Testis (tissue), 2 donors: ENCODE measurements at regions not wholly inside any gene's neighbourhood (a gene's known extent, or its start where the extent isn't known, plus 50 kb on each side); places are given as distances from the start of the nearest gene placed in this dataset.

Experiments used
- POLR2A ChIP-seq: fragments of 450-650 bp; IDR thresholded peaks from one replicate; pipeline ENCODE4 v1.6.1; 2017; ENCODE audit warnings: antibody characterized with exemption, mild to moderate bottlenecking, moderate library complexity
- TF ChIP-seq, protein P1 (sequence below), 3 experiments: fragments of 450-650 bp in 2 of 3; fragments of 200-600 bp in 1 of 3; sonication (generic) in 1 of 3; IDR thresholded peaks; one replicate each; pipeline ENCODE4 v1.5.1; 2016 to 2019; ENCODE audit warnings: antibody characterized with exemption in 3 of 3, mild to moderate bottlenecking in 2 of 3, moderate library complexity in 1 of 3

DNA sequence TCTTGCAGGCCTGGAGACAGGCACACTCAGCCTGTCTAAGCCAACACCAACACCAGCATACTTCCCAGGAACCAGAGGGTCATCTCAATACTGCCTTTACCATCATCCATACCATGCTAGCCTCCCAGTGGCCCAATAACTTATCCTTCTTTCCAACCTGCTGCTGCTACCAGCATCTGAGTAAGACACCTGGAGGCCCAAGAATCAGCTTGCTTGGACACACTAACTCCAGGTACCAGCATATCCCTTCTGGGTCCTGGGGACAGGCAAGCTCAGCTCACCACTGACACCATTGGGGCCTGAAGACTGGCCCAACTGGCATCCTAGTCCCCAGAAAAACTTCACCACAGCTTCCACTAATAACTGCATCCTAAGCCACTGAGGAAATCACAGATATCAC lies 205.3 kb downstream of the CD109 start:
- TF ChIP-seq POLR2A = no peak
- TF ChIP-seq, protein P1, sequence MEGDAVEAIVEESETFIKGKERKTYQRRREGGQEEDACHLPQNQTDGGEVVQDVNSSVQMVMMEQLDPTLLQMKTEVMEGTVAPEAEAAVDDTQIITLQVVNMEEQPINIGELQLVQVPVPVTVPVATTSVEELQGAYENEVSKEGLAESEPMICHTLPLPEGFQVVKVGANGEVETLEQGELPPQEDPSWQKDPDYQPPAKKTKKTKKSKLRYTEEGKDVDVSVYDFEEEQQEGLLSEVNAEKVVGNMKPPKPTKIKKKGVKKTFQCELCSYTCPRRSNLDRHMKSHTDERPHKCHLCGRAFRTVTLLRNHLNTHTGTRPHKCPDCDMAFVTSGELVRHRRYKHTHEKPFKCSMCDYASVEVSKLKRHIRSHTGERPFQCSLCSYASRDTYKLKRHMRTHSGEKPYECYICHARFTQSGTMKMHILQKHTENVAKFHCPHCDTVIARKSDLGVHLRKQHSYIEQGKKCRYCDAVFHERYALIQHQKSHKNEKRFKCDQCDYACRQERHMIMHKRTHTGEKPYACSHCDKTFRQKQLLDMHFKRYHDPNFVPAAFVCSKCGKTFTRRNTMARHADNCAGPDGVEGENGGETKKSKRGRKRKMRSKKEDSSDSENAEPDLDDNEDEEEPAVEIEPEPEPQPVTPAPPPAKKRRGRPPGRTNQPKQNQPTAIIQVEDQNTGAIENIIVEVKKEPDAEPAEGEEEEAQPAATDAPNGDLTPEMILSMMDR (IDR thresholded peaks at IDR 0.05) = no peak
